22Rv1 (cell line): ENCODE measurements at regions not wholly inside any gene's neighbourhood (a gene's known extent, or its start where the extent isn't known, plus 50 kb on each side); places are given as distances from the start of the nearest gene placed in this dataset.

ENCODE experiments used
- CTCF ChIP-seq: fragments of 450-650 bp; IDR thresholded peaks from 2 replicates; pipeline ENCODE4 v1.5.1; 2017; ENCODE audit warnings: mild to moderate bottlenecking
- ZFX ChIP-seq: fragments of 450-650 bp; IDR thresholded peaks from 2 replicates; pipeline ENCODE4 v1.6.1; 2017; ENCODE audit warnings: antibody characterized with exemption, borderline replicate concordance

GRCh38 chr3:177402533-177402932 is 205.3 kb upstream of the TBL1XR1 start:
- TF ChIP-seq CTCF (no peak), ZFX (no peak)
